ENCODE measurements at regions not wholly inside any gene's neighbourhood (a gene's known extent, or its start where the extent isn't known, plus 50 kb on each side); places are given as distances from the start of the nearest gene placed in this dataset.
"Not testable (repeated sequence)": the region's sequence is repeated elsewhere in the genome, so short reads cannot be mapped to it uniquely, and the experiment has no call there.

DNA sequence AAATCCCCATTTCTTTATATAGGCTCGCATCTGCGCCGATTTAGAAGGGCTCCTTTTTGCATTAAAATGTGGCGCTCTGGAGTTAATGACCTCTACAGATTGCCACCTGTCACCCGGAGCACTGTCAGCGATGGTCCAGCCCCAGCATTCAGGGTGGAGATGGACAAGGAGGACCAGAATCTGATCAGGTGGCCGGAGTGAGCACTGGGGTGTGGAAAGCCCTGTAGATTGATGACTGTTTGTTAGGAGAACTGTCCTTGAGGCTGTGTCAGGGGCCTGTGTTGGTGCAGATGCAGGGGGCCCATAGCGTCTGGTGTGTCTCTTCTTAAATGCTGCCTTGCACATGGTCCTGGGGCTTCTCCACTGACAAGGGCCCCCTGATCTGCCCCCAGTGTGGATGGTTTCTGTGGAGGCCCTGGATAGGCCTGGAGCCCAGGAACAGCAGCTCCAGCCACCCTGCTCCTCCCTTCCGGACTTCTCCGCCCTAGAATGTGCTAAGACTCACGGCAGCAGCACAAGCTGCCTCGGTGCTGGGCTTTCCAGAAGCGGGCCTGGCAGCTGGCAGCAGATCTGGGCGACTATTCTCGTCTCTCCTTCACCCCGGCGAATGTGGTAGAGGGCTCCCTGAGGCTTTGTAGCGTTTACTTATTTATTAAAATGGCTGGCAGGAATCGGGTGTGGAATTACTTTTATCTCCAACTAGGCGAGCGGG lies 1333.3 kb downstream of the BRD1 start:
- in situ Hi-C loops (cut with HindIII; ENCODE audit: low sequenced_read_pairs): no loop called here

DNA sequence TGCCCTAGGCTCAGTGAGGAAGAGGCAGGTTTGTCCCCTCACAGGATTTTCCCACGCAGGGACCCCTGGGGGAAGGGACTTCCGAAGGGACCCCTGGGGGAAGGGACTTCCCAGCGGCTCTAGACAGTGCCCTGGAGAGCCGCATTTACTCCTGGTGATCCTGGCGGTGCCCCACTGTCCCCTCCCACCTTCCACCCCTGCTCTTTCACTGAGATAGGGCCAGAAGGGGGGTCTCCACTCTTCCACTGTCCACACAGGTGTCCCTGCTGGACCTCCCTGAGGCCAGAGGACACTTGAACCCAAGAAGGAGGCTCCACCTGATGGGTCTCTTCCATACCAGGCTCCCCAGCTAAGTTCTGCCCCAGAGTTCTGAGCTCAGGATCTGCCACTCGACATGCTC lies 1333.9 kb downstream of the BRD1 start:
- in situ Hi-C loops (cut with HindIII; ENCODE audit: low sequenced_read_pairs): no loop called here

DNA sequence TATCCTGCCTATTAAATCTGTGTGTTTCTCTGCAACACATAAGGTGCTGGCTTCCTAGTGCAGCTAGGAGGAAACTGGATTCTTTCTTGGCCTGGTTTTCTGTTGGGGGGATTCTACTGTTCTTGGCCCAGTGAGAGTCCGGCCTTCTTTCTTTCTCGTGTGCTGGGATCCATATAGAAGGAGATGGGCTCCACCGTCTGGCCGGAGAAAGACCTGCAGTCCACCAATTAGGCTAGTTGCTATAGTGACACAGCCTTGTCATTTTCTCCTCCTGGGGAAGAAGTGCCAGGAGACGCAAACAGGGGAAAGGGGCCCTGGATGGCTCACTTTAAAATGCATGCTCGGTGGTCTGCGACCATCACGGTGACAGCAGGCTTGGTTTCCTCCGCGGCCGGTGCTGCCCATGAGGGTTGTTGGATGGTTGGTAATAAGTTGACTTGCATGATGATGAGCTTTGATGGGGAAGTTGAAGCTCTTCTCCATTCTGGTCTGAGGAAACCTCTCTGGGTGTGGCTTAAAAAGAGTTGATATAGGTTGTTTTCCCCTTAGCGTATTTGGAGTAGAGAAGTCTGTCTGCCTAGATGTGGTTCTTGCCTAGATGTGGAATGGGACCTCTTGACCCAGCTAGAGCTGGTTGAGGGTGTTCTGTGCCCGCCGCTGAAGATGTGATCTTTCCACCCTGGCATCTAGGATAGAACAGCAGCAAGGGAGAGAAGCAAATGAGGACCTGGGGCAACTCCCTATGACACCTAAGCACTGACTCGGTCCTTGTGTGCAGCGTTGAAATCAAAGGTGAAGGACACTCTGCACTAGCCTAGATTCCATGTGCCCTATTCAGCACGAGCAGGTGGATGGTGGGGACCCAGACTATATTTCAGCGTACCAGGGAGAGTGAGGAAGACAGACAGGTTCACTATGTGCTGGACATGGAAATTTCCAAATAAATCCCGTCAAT lies 1335.0 kb downstream of the BRD1 start:
- in situ Hi-C loops (cut with HindIII; ENCODE audit: low sequenced_read_pairs): no loop called here

DNA sequence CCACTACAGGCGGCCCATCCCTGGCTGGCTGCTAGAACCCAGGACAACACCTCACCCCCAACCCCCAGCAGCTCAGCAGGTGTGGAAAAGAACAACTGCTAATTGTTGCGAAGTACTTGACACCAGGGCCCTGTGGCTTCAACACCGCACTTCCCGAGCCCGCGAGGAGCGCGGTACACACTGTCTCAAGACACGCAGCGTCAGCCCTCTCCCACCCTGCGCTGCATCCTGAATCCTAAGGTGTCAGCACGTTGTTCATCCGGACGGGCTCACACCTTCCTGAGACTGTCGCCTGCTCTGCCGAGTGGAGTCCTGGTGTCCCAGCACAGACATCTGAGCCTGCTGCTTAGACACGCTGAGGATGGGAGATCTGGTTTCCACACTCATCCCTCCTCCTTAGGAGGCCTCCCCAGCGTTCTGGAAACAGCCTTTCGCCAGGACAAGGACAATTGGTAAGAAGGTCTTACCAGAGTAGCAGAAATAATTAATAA lies 1336.2 kb downstream of the BRD1 start:
- in situ Hi-C loops (cut with HindIII; ENCODE audit: low sequenced_read_pairs): no loop called here

DNA sequence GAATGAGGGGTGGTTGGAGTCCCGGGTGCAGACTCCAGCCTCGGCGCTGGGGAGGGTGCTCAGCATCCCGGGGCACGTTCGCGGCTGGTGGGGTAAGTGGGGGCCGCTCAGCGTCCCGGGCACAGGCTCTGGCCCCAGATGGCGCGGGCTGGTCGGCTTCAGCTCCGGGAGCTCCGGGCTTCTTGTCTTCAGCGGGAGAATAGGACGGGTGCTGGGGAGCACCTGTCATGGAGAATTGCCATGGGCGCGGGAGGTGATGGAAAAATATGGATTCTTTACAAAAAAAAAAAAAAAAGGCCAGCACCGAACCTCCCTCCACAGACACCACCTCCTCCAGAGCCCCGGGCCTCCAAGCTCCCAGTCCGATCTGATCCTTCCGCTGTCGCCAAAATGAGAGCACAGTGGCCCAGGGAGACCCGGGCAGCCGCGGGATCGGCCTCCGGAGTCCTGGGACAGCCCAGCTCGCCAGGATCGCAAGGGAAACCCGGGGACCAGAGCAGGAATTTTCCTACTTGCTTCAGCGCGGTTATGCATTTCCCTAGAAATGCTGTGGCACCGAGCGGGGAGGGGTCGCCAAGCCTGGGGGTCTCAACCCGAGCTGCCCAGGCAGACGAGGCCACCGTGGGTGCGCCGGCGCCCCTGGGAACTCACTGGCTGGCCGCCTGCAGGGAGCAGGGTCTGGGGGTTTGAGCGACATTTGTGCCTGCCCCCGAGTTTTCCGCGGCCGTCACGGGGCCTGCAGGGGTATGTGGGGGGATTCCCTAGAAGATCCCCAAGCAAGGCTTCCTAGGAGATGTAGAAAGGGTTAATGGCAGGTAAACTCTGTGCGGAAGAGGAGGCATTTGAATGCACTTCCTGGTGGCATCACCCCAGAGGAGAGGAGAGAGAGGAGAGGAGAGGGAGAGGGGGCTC lies 1336.9 kb downstream of the BRD1 start:
- in situ Hi-C loops (cut with HindIII; ENCODE audit: low sequenced_read_pairs): no loop called here

DNA sequence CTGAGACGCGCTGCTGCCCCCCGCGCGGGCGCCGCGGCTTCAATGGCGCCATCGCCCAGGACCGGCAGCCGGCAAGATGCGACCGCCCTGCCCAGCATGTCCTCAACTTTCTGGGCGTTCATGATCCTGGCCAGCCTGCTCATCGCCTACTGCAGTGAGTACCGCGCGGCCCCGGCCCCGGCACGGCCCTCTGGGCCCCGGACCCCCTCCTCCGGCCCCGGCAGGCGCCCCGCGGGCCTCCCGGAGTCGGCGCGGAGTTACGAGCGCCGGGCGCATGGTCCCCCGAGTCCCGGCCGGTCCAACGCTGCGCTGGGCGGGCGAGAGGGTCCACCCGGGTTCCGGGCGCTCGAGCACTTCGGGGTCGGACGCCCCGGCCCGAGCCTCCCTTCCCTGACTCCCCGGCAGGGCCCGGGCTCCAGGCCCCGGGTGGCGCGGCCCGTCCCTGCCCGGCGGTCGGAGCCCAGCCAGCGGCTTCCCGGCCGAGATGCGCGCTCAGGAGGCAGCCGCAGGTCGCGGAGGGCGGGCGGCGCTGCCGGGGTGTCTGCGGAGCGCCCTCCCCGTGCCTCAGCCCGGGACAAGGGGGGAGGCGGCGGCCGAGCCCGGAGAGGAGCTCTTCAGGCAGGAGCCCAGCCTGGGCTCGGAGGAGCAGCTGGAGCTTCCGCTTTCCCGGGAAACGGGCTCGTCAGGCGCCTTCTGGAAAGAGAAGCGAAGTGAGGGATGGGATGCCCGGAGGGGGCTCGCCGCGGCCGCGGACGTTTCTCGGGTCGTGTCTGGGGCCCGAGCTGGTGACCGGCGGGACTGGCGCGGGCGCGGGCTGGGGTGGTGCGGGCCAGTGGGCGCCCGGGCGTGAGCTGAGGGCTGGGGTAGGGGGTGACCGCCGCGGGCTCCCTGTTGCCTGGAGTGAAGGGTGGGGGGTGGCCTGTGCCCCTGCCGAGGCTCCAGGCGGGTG lies 1337.8 kb downstream of the BRD1 start:
- in situ Hi-C loops (cut with HindIII; ENCODE audit: low sequenced_read_pairs): no loop called here

DNA sequence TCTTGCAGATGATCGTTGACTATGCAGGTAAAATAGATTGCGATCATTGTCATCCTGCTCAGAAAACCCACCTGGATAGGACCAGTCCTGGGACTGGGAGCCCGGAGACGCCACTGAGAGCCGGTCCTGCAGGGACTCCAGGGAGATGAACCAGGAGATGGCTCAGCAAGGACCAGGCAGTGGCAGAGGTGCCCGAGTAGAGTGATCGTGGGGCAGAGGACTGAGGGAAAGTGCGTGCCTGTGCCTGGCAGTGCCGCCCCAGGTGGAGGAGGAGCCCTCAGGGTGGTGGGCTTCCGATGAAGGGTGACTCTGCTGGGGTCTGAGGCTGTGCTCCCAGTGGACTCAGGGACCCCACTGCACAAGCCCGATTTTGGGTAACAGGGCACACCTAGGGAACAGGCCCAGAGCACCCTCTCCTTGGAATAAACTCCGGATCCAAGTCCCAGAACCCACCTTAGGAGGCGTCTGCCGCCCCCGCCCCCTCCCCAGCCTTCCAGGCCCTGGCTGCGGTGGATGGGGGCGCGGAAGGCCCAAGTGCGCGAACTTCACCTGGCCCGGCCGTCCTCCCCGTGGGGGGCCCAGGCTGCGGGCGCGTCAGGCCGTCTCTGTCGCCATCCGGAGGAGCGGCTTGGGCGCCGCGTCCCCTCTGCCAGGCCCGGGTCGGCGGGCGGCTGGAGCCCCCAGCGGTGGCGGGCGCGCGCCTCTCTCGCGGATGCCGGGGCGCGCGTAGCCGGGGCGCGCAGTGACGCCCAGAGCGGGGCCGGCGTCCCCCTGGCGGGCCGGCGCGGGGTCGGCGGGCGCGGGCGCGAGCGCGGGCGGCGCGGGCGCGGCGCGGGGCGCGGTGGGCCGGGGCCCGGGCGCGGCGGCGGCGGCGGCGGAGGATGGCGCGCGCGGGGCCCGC lies 1338.8 kb downstream of the BRD1 start:
- in situ Hi-C loops (cut with HindIII; ENCODE audit: low sequenced_read_pairs): no loop called here

DNA sequence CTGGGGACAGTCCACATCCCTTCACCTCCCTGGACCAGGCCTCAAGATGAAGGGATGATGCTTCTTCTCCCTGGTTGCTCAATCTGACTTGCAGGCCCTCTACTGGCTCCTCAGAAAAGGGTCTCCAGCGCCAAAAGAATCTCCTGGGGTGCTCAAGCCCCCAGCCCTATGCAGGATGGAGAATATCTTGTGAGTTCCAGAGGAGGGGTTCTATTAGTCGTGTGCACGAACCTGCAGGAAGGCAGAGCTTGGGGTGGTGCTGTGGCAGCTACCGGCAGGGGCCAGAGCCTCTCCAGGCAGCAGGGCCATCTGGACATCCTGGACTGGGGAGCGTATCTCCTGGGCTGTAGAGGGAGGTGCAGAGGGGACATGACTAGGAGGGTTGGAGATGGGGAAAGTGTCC lies 1339.5 kb downstream of the BRD1 start:
- in situ Hi-C loops (cut with HindIII; ENCODE audit: low sequenced_read_pairs): no loop called here

DNA sequence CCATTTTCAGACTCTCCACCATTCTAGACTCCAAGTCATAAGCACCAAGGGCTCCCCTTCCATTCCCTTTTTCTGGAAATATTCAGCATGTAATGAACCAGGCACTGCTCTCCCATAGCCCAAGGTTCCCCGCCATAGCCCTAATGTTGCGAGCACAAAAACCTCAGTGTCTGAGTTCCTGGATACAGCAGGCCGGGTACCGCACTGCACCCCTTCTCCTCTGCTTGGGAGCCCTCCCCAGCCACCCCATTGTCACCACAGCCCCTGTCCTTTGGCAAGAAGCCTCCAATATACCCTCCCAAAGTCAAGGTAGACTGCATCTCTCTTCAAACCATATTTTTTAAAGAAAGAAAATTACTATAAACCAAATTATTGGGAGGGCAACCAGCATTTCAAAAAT lies 1341.1 kb downstream of the BRD1 start:
- in situ Hi-C loops (cut with HindIII; ENCODE audit: low sequenced_read_pairs): no loop called here

DNA sequence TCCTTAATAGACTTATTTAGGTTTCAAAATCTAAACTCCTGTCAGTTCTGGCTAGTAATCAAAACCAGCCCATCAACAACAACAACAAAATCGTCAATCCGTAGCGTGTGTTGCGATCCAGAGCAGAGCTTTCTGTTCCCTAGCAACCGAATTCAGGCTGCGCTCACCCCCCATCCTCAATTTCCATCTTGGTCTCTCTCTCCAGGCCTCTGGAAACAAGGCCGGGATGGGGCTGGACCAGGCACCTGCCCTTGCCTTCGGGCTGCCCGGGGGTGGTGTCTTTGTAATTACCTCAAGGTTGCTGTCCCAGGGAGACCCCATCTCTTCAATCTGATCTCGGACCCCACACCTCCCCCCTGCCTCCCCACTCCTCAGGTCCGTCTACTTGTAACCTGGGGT lies 1341.5 kb downstream of the BRD1 start:
- in situ Hi-C loops (cut with HindIII; ENCODE audit: low sequenced_read_pairs): no loop called here

DNA sequence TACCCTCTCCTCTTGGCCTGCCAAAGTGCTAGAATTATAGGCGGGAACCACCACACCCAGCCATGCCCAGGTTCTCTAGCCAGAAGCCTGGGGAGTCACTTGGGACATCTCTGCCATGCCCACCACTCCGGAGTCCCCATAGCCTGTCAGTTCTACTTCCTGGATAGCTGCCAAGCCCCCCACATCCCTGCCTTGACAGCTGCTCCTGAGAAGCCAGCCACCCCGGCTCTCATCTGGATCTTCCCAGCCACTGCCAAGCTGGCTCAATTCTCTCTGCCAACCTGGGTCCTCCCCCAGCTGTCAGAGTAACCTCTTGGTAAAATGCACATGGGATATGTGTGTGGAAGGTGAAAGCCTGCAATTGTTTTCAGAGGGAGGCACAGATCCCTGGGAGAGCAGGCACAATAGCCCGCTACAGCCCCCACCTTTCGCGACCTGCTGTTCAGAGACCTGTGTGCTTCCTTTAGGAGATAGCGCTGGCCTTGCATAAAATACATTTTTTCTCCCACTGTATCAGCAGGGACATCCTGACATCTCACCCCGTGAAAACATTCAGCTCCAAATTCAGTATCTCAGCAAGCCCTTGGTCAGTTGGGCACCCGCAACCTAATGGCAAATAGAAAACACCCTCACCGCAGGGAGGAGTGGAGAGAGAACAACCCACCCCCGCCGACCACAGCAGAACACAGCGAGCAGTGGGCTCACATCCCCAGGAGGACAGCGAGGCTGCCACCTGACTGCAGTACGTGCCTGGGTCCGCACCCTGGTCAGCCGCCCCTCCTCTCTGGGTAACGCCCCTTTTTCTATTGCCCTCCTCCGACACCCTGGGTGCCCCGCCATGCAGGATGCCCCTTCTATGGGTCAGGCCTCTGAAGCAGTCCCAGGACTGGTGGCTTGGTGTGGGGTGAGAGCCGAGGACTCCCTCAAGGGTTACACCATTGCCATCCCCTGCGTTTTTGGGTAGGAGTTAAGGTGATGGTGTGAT lies 1342.2 kb downstream of the BRD1 start:
- in situ Hi-C loops (cut with HindIII; ENCODE audit: low sequenced_read_pairs): no loop called here

DNA sequence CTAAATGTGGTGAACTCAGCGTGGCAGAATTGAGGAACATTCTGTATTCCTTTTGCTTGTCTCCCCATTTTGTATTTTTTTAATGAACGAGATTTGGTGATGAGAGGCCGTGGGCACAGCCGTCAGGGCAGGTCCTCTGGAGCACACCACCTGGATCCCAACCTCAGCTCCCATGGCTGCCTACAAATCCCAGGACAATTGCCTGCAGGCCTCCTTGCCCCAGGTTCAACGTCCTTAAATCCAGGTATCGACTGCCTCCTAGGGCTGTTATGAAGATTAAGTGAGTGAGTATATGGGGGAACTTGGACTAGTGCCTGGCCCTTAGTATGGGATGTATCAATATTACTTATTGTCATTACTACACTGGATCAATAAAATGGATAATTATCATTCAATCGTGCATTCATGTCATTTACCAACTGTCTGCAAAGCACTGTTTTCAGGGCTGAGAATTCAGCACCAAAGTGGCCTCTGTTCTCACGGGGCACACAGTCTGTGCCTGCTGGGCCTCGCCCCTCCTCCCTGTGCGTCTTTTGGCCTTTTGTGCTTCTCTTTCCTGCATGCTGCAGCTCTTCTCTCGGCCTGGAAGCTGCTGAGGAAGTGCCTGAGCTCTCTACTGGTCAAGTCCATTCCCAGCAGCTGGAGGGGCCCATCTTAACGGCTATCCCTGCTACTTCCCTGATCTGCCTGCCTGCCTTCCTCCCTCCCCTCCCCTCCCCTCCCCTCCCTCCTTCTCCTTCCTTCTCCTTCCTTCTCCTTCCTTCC lies 1343.7 kb downstream of the BRD1 start:
- in situ Hi-C loops (cut with HindIII; ENCODE audit: low sequenced_read_pairs): no loop called here

DNA sequence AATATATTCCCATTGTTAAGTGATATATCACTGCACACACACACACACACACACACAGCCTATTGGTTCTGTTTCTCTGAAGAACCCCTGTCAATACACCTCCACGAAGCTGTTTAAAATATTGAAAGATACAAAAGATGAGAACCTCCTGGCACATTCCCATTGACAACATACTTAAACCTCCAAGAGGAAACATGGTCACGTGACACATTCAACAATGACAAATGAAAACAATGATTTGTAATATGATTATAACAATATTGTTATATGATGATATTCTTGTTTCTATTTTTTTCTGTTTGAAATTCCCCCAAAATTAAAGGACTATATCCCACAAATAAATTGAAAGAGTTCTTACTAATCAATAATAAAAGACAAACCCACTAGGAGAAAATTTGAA lies 1344.9 kb downstream of the BRD1 start:
- in situ Hi-C loops (cut with HindIII; ENCODE audit: low sequenced_read_pairs): no loop called here

DNA sequence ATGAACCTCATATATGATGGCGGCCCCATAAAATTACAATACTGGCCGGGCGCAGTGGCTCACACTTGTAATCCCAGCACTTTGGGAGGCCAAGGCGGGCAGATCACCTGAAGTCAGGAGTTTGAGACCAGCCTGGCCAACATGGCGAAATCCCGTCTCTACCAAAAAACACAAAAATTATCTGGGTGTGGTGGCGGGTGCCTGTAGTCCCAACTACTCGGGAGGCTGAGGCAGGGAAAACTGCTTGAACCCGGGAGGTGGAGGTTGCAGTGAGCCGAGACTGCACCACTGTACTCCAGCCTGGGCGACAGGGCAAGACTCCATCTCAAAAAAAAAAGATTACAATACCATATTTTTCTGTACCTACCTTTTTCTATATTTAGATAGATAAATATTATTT lies 1345.5 kb downstream of the BRD1 start:
- in situ Hi-C loops (cut with HindIII; ENCODE audit: low sequenced_read_pairs): not testable (repeated sequence)

DNA sequence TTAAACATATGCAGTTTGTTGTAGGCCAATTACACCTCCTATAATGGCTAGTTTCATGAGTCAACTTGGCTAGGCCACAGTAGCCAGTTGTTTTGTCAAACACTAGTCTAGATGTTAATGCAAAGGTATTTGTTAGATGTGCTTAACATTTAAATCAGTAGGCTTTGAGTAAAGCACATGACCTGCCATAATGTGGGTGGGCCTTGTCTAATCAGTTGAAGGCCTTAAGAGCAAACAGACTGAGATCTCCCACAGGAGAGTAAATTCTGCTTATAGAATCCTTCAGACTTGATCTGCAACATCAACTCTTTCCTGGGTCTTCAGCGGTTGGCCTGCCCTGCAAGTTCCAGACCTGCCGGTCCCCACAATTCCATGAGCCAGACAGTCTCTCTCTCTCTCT lies 1345.9 kb downstream of the BRD1 start:
- in situ Hi-C loops (cut with HindIII; ENCODE audit: low sequenced_read_pairs): no loop called here

DNA sequence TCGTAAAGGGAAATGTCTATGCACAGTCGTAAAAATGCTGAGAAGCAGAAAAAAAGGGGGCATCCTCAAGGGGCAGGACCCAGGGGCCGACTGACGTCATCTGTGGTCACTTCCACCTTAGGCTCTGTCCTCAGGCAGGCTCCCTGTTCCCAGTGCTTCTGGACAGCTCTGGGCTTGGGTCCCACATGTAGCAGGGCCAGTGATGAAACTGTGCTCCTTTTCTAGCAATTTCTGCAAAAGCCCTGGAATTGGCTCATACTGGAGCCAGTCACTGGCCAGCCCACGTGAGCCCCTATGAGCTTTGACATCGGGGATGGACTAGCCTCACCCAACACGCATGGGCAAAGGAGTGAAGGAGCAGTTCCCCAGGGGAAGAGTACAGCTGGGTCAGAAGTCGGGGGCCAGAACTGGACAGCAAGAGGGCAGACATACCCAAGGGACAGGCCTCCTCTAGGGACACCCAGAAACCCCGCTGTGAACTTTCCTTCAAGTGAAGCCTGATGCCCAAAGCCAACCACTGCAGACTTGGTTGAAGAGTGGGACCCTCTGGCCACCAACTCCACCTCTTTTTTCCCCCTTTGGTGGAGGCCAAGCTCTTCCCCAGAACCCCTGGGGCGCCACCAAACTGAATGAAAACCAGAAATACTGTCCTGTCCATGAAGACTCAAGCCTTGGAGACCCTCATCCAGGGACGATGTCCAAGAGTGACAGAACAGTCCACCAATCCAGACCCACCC lies 1349.0 kb downstream of the BRD1 start:
- in situ Hi-C loops (cut with HindIII; ENCODE audit: low sequenced_read_pairs): no loop called here

Data from DLD1 (cell line).